Left renal pelvis (tissue), 4 donors: ENCODE measurements at regions not wholly inside any gene's neighbourhood (a gene's known extent, or its start where the extent isn't known, plus 50 kb on each side); places are given as distances from the start of the nearest gene placed in this dataset.
"Not testable (repeated sequence)": the region's sequence is repeated elsewhere in the genome, so short reads cannot be mapped to it uniquely, and the experiment has no call there.

Source experiments
- DNase-seq, 4 donors: peaks; one replicate each; pipeline ENCODE4 v3.0.0-alpha.2; 2013; ENCODE audit warnings: low read depth in 4 of 4, low spot score in 3 of 4

DNA sequence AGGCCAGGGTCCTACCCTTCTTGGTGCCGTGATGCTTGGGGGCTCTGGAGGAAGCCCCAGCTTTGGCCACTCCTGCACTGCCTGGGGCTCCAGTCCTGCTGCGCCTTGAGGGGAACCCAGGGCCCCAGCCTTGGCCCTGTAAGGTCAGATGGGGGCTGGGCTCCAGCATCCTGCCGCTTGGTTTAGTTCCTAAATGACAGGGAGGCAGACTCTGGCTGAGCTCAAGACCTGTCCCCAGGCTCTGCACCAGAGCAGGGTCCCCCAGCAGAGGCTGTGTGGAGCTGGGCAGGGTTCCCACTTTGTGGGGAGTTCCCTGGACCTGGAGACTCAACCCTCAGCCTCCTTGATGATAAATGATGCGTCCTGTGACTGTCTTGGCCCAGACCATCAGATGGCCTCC lies 395.4 kb downstream of the TMEM121 start:
- DNase-seq: not testable (repeated sequence)

DNA sequence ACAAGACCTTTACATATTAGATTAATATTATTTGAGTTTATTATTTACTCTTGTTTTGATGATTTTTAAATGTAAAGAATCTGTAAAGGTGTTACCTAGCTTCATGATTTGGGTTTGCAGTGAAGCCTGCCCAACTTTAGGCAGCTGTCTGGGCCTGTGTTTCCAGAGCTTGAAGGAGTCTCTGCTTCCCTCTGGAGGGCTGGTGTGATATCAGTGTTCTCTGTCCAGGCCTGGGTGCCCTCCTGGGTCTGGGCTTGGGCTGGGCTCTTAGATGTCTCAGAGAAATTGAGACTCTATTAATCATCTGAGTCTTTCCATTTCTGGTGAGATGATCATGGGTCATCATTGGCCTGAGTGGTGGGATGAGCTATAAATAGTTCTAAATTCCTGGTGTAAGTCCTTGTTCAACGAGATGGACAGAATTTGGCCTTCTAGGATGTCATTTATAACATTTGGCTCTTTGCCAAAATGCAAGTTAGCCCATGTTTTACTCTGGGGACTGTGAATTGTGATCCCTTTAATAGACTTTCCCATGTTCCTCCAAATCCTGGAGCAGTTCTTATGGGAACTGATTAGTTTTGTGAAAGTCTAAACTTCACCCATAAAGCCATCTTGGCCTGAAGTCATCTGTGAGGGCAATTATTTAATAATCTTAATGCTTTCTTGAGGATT lies 397.3 kb downstream of the TMEM121 start:
- not testable (repeated sequence) for DNase-seq

DNA sequence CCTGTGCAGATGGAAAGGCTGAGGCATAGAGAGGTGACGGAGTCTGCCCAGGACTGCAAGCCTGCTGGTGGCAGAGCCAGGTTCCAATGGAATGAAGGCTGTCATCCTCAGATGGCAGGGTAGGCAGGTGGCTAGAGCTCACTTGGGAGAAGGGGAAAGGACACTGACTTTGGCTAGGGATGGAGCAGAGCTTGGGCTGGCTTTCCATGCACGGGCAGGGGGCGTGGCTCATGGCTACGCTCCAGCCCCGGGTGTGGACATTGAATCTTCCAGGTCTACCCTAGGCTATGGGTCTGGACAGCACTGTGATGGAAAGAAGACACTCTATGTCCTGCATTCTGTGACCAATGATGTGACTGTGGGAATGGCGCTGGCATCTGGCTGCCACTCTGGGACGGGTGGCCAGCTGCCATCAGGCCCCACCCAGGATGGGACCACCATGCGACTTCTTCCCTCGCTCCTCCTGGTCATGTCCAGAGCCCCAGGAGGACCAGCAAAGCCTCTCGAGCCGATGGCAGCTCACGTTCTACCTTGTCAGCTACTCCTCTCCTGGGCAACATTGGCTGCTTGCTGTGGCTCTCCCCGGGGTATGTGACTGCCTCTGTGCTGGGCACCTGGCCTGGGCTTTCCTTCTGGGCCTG lies 398.7 kb downstream of the TMEM121 start:
- no peak for DNase-seq

DNA sequence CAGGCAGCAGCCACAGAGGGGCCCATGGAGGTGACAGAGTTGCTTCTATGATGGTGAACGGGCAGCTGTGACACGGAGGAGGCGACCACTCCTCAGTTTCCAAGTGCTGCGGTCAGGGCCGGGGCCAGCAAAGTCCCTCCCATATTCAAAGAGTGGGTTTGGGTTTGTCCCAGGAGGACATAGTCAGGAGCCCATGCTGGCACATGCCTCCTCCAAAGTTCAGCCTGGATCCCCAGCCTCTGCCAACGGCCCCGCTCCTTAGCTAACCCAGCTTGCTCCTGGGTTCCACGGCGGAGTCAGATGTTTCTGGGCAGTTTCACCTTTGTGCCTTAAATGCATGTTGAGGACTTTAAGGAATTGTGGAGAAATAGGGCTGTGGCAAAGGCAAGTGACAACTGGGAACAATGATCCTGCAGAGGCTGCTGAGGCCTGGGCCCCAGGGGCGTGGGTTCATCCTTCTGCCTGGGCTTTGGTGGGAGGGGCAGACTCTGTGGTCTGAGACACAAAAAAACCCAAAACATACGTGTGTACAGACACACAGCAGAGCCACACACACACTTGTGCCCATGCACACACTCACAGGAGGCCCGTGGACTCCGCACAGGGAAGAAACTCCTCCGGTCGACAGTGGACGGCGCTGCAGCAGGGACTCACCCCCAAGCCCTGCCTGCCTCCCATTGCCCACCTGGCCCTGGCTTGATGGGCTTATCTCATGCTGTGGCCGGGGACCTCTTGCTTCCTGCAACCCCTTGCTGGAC lies 399.4 kb downstream of the TMEM121 start:
- DNase-seq: no peak

DNA sequence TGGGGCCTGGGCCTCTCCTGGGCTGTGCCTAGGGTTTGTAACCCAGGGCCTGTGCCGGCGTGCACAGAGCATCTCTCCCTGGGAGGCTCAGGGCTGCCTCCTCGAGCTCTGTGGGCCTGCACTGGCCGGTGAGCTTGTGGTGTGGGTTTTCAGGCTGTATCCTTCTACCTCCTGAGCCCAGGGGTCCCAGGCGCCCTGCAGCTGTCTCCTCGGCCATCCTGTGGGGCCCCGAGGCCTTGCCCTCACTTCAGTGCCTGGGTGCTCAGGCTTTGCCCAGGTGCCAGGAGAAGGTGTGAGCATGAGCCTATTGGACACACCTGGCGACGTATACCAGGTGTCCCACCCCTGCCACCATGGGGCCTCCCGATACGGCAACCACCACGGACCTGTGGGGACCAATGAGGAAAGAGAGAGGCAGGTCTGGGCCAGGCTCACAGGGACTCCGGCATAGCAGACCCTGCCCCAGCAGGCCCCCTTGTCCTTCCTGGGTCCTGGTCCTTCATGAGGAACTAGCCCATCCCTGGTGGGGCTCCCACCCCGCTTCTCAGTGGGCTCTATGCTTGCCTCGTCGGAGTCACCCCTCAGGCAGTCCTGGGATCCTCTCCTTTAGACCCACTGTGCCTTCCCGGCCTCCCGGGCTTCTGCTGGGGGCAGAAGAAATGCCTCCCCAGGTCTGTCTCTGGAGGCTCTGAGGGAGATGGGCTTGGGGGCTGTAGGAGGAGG lies 400.2 kb downstream of the TMEM121 start:
- no peak for DNase-seq

DNA sequence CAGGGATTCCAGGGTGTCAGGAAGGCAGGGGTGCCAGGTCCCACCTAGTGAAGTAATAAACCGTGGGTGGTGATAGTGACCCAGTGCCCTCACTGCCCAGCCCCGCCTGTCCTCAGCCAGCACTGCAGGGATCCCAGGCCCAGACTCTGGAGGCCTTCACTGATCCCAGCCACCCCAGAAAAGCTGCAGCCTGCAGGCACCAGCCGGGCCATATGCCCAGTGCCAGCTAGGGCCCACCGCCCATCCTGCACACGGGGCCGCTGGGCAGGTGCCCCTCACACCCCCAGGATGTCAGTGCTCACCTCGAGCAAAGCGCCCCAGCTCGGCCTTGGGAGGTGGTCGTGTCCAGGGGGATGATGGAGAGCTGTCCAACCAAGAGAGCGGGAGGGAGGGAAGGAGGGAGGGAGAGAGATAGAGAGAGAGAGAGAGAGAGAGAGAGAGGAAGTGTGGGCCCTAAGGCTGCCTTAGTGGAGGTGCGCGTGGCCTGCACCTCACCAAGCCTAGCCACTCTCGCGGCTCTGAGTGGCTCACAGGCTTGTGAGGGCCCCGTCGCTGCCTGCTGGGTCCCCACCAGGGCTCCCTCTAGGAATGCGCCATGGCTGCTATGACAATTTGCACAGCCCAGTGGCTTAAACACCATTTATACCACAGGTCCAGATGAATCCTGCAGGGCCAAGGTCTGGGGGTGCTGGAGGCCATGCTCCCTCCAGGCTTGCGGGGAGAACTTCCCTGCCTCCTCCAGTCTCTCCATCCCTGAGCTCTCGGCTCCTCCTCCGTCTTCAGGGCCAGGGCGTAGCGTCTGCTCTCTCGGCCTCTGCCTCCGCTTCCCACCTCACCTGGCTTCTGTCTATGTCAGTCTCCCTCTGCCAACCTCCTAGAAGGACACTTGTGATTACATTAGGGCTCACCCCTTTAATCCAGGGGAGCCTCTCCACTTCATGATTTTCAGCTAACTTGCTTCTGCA lies 401.0 kb downstream of the TMEM121 start:
- DNase-seq: no peak

DNA sequence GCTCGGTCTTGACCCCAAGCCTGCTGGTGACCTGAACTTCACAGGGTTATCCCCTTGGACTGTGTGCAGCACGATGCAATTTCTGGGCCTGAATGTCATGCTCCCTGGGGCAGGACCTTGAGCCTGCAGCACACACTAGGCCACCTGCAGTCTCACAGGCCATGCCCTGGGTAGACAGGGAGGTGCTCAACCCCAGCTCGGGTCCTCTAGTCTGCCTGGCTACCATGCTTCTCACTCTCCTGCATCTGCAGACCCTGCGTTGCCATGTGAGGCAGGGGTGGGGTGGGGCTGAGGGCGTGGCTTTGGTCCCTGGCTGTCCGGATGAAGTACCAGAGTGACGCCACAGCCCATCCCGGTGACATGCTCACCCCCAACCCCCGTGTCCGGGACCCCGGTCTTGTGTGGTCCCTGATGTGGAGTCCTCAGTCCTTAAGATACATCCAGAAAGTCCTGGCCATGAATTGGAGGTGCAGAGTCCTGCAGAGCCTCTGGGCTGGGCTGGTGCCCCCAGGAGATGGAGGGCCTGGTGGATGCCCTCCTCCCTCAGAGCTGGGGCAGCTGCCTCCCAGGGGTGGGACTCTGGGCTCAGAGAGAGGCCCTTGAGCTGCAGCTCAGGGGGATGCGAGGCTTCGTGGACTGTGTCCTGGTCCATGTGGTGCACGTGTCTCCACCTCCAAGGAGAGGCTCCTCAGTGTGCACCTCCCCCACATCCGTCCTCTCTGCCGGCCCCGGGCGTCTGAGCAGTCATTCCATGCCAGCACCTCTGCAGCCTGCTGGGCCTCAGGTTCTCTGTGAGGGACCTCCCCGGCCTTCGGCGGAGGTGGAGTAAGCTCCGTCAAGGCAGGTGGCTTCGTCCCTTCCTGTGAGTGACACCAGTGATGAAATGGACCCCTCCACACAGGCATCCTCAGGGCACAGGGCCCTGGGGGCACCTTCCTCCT lies 402.1 kb downstream of the TMEM121 start:
- not testable (repeated sequence) for DNase-seq

DNA sequence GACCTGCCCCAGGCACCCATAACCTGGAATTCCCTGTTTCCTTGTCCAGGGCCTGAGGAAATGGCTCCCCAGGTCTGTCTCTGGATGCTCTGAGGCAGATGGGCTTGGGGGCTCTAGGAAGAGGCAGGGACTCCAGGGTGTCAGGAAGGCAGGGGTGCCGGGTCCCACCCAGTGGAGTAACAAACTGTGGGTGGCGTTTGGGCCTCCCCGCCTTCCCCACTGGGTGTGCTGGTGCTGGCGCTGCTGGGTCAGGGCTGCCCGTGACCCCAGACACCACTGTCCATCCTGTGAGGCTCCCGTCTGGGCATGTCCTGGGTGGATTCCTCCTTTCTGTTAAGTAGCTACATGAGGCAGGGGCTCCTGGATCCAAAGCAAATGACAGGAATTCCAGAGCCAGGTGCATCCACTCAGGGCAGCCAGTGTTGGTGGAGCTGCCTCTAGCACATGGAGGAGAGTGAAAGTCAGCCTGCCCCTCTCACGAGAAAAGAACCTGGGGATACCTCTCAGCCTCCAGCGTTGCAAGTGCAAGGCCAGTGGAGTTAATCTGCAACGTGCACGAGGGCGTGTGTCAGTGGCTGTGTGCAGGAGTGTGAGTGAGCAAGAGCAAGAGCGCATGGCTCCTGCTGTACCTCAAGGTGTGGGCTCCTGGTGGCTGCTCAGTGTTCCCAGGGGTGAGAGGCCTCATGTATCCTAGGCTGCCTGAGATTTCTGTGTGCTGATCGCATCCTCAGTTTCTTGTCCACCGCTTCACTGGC lies 403.1 kb downstream of the TMEM121 start:
- no peak for DNase-seq

DNA sequence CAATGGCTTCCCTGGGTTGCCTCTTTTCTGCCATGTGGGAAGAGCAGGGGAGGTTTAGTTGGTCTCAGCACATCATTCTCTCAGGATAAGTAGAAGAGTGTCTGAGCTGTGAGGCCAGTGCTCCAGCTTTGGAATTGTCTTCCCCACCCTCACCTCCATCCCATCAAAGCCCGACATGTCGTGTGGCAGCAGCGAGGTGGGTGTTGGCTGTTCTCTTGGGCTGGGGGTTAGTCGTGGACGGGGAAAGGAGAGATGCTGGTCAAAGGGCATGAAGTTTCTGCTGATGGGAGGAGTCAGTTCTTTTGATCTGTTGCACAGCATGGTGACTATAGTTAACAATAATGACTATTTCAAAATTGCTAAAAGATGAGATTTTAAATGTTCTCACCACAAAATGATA lies 404.2 kb downstream of the TMEM121 start:
- no peak for DNase-seq

DNA sequence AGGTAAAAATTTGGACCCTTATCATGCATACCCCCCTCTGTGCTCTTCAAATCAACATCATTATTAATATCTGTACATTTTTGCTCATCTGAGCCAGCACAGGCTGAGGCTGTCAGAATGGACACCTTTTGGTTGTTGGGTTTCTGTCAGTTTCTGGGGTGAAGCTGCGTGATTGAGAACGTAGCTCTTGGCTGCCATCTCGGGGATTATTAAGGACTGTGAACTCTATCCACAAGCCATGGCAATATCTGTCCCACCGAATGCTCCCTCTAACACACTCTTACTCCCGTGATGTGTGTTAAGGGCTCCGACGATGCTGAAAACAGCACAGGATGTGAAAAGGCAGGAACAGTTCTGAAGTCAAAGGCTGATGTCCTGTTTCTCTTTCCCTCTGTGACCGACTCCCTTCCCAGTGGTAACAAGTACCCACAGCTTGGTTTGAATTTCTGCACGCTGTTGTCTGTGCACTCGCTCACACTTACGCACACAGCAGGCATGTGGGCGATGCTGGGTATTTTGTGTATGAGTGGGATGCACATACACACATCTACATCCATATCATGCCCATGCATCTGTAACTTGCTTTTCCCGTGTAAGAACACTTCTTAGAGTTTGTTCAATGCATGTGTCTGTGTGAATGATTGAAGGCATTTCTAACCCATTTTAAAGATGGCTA lies 405.6 kb downstream of the TMEM121 start:
- DNase-seq: no peak

DNA sequence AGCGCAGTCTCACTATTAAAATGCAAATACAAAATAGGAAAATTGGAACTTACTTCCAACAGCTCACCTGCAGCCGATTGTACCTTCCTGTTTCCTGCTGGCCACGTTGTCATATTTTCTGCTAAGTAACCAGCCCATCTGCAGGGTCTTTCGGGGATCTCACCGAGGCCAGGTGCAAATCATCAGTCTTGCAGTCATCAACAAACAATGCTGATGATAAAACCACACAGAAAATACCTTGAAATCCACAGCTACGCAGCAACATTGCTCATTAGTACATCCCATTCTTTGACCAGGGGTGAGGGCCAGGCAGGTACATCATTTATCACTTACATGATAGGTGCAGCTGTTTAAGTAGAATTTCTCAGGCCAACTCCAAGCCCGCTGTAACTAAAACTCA lies 406.9 kb downstream of the TMEM121 start:
- DNase-seq: no peak

DNA sequence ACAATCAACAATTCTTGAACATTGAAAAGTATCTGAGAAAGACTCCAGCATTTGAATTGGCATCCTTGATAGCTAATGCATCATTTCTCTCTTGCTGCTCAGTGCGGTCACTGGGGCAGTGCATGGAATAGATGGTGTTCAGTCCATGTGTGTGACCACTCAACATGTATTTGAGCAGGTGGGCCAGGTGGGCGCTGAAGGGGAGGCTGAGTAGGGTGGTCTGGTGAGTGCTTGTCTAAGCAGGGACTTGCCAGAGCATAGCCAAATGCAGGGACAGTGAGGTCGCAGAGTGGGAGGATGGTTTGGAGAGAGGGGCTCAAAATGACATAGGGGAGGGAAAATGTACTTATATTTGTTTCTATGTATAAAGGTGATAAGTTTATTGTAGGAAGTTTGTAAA lies 409.0 kb downstream of the TMEM121 start:
- DNase-seq: no peak

DNA sequence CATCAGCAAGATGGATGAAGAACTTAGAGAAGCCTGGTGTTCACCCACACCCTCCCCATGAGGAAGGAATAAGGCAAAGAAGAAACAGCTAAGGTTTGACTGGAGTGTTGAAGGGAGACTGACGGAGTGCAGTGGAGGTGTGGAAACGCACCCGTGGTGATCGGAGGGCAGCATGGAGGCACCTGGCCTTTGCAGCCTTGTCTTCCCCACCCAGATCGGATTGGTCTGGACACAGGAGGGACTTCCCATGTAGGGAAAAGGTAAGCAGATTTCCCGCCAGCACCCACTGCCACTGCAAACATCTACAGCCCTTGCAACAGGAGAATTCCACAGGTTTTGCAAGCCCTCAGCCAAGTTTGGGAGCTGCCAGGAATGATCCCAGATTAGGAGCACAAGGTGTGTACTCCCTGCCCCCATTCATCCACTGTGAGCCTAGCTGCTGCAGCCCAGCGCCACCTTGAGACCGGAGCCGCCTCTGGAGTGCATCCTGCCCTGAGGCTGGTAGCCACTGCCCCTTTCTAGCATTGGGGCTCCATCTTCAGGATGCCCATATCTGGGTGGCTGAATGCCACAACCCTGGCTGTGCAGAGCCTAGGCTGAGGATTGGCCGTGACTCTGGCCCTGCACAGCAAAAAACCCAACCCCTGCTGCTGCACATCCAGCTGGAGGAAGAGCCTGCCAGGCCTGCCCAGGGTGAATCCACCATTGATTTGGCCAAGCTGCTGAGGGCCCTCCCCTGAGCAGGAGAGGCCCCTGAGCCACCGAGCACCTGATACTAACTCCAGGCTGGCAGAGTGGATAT lies 411.1 kb downstream of the TMEM121 start:
- no peak for DNase-seq

DNA sequence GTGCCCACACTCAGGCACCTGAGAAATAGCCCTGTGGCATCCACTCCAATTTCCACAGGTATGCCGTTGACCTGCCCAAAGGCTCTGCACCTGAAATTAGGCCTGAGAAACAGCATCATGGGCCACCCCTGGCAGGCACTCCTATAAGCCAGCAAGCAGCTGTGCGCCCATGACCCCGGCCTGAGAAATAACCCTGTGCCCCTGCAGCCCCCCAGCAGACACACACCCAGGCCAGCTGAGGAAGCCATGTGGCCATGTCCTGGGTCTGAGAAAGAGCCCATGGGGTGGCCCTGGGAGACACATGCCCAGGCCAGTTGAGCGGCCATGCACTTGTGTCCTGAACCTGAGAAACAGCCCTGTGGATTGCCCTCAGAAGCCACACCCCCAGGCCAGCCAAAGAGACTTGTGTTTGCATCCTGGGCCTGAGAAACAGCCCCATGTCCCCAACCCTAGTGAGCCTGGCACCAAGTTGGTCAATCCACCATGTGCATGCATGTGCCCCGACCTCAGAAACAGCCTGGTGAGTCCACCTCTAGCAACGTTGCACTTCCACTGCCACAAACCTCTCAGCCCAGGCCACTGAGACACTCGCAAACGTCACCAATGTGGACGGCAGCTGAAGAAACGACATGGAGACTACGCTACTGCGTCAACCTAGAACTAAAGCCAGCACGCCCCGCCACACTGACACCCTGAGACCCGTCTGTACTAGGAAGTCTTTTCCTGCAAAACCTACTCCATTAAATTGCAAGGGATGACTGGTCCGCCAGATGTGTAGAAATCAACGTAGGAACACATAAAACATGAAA lies 411.9 kb downstream of the TMEM121 start:
- DNase-seq: no peak

DNA sequence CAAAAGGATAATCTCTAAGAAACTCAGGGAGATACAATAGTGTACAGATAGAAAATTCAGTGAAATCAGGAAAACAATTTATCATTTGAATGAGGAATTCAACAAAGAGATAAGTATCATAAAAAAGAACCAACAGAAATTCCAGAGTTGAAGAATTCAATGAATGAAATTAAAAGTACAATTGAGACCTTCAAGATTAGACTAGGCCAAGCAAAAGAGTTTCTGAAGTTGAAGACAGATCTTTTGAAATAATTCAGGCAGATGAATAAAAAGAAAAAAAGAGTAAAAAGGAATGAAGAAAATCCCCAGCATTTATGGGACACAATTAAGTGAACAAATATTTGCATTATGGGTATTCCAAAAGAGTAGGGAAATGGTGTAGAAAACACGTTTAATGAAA lies 412.6 kb downstream of the TMEM121 start:
- DNase-seq: no peak
